ENCODE measurements at regions not wholly inside any gene's neighbourhood (a gene's known extent, or its start where the extent isn't known, plus 50 kb on each side); places are given as distances from the start of the nearest gene placed in this dataset.
"Not testable (repeated sequence)": the region's sequence is repeated elsewhere in the genome, so short reads cannot be mapped to it uniquely, and the experiment has no call there.

DNA sequence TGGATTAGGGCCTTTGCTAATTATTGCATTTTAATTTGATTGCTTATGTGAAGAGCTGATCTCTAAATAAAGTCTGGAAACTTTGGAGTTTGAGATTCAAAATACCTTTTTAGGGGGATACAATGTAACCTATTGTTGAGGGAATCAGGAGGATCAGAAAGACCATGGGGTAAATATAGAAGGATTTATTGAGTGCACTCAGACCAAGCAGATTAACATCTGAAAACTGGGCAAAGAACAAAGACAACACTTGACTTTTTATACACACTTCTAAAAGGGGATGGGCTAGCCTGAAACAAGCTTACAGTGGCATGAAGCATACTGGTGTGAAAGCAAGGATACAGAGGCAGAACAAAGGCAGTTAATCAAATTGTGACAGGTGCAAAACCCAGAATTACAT, 174.3 kb downstream of the MRPS30 start:
- intact Hi-C loops (cut with DNase I), result no loop called here
- H3K4me1 ChIP-seq, result no peaks in the 10 kb centered on the region
- no peak overlapping the region for H3K27ac ChIP-seq
- H3K9me3 ChIP-seq, result no peaks in the 10 kb centered on the region
- no peak overlapping the region for H3K4me3 ChIP-seq
- ATAC-seq, result no peak
- H3K27me3 ChIP-seq, result no peaks in the 10 kb centered on the region
- no peaks in the 10 kb centered on the region for H3K36me3 ChIP-seq
- TF ChIP-seq, protein P1, sequence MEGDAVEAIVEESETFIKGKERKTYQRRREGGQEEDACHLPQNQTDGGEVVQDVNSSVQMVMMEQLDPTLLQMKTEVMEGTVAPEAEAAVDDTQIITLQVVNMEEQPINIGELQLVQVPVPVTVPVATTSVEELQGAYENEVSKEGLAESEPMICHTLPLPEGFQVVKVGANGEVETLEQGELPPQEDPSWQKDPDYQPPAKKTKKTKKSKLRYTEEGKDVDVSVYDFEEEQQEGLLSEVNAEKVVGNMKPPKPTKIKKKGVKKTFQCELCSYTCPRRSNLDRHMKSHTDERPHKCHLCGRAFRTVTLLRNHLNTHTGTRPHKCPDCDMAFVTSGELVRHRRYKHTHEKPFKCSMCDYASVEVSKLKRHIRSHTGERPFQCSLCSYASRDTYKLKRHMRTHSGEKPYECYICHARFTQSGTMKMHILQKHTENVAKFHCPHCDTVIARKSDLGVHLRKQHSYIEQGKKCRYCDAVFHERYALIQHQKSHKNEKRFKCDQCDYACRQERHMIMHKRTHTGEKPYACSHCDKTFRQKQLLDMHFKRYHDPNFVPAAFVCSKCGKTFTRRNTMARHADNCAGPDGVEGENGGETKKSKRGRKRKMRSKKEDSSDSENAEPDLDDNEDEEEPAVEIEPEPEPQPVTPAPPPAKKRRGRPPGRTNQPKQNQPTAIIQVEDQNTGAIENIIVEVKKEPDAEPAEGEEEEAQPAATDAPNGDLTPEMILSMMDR (IDR thresholded peaks at IDR 0.05), result no peak
- TF ChIP-seq POLR2A (IDR thresholded peaks at IDR 0.05), result no peak
- DNase-seq, result no peak

DNA sequence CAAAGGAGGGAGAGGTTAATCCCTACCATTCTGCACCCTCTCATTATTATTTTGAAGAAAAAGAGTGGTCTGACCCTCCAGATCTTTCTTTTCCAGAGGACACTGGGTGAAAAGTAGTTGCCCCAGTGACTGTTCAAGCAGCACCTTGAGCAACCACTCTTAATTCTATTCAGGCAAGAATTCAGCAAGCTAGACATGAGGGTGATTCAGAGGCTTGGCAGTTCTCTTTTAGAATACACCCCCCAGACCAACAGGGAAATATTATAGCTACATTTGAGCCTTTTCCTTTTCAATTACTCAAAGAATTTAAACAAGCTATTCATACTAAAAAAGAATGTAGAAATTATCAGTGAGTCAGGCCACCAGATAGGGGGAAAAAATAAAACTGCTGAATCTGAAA, 178.3 kb downstream of the MRPS30 start:
- H3K27me3 ChIP-seq, result no peaks in the 10 kb centered on the region
- intact Hi-C loops (cut with DNase I), result no loop called here
- H3K27ac ChIP-seq, result no peak overlapping the region
- DNase-seq (no peak), ATAC-seq (no peak)
- H3K9me3 ChIP-seq, result no peaks in the 10 kb centered on the region
- H3K4me3 ChIP-seq, result no peak overlapping the region
- H3K36me3 ChIP-seq, result no peaks in the 10 kb centered on the region
- TF ChIP-seq POLR2A (IDR thresholded peaks at IDR 0.05), result no peak
- TF ChIP-seq, protein P1 (IDR thresholded peaks at IDR 0.05), result no peak
- H3K4me1 ChIP-seq, result no peaks in the 10 kb centered on the region

DNA sequence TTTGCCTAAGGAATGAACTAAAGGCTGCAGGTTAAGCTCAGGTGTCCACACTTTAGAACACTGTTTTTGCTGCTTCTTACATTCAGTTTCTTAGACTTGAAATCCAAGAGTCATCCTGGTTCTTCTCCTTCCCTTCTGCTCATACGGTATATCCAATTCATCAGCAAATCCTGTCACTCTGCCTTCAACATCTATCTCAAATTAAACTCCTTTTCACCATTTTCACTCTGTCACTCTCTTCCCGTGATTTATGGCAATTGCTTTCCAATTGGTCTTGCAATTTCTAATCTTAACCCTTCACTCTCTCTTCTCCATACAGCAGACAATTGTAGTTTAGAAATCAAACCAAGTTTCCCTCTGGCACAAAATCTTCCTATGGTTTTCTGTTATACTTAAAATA, 182.9 kb downstream of the MRPS30 start:
- no peak overlapping the region for H3K27ac ChIP-seq
- intact Hi-C loops (cut with DNase I), result no loop called here
- no peaks in the 10 kb centered on the region for H3K27me3 ChIP-seq
- DNase-seq, result no peak
- 47% methylated on average over 2 of the region's 2 CpGs for WGBS (ENCODE audit: insufficient coverage, low coverage, low lambda C conversion rate, missing lambda C conversion rate)
- H3K4me3 ChIP-seq, result no peak overlapping the region
- no peaks in the 10 kb centered on the region for H3K4me1 ChIP-seq
- H3K36me3 ChIP-seq, result no peaks in the 10 kb centered on the region
- TF ChIP-seq POLR2A (IDR thresholded peaks at IDR 0.05), result no peak
- TF ChIP-seq, protein P1 (IDR thresholded peaks at IDR 0.05), result no peak
- no peaks in the 10 kb centered on the region for H3K9me3 ChIP-seq
- ATAC-seq, result no peak

DNA sequence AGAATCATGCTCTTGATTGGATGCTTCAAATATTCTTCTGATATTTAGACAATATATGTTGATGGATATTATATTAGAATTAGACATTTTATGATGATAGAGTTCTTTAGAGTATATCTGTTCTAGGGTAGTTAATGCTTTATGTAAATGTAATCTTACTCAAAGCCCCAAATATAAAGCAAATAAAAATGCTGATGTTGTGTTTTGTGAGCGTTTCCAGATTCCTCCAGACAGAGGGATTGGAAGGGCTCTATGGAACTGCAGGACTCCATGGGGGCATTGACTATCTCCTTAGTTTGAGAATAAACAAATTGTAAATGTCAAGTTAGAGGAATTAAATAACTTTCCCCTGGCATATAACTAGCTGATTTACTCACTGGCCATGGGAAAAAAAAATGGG, 184.5 kb downstream of the MRPS30 start:
- TF ChIP-seq, protein P1 (IDR thresholded peaks at IDR 0.05), result no peak
- TF ChIP-seq POLR2A (IDR thresholded peaks at IDR 0.05), result no peak
- 28% methylated on average over 1 of the region's 1 CpG for WGBS (ENCODE audit: insufficient coverage, low coverage, low lambda C conversion rate, missing lambda C conversion rate)
- no peak overlapping the region for H3K4me3 ChIP-seq
- no peak overlapping the region for H3K27ac ChIP-seq
- intact Hi-C loops (cut with DNase I), result no loop called here
- no peaks in the 10 kb centered on the region for H3K4me1 ChIP-seq
- ATAC-seq, result no peak
- DNase-seq, result no peak
- no peaks in the 10 kb centered on the region for H3K36me3 ChIP-seq
- H3K27me3 ChIP-seq, result no peaks in the 10 kb centered on the region
- no peaks in the 10 kb centered on the region for H3K9me3 ChIP-seq

DNA sequence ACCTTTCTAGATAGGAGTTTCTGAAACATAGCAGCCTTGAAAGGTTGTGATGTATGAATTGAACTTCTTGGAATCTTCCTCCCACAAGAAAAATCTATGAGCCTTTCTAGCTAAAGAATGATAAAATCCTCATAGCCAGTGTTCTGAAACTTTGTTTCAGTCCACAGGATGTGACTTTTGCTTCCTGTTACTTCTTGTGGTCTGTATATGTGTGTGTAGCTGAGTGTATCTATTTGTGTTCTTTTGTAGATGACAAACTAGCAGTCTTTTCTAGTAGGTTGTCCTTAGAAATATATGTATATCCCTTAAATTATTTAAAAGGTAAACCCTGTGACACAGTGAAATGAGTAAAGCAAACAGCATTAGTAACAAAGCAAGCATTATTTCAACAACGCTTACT, 188.8 kb downstream of the MRPS30 start:
- ATAC-seq (no peak), DNase-seq (no peak)
- WGBS (ENCODE audit: insufficient coverage, low coverage, low lambda C conversion rate, missing lambda C conversion rate), result 86% methylated on average over 1 of the region's 1 CpG
- H3K4me1 ChIP-seq, result no peaks in the 10 kb centered on the region
- no peaks in the 10 kb centered on the region for H3K9me3 ChIP-seq
- no peaks in the 10 kb centered on the region for H3K36me3 ChIP-seq
- no peaks in the 10 kb centered on the region for H3K27me3 ChIP-seq
- H3K4me3 ChIP-seq, result no peak overlapping the region
- no peak overlapping the region for H3K27ac ChIP-seq
- intact Hi-C loops (cut with DNase I), result no loop called here
- TF ChIP-seq, protein P1 (IDR thresholded peaks at IDR 0.05), result no peak
- TF ChIP-seq POLR2A (IDR thresholded peaks at IDR 0.05), result no peak

DNA sequence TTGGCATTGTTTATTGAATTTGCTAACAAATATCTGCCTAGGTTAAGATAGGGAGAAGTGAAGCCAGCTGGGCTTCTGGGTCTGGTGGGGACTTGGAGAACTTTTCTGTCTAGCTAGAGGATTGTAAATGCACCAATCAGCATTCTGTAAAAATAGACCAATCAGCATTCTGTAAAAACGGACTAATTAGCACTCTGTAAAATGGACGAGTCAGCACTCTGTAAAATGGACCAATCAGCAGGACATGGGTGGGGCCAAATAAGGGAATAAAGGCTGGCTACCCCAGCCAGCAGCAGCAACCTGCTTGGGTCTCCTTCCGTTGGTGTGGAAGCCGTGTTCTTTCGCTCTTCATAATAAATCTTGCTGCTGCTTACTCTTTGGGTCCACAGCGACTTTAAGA, 198.4 kb downstream of the MRPS30 start:
- H3K27ac ChIP-seq; DNase-seq; H3K27me3 ChIP-seq; intact Hi-C loops (cut with DNase I); H3K4me1 ChIP-seq; H3K4me3 ChIP-seq; H3K9me3 ChIP-seq; ATAC-seq; H3K36me3 ChIP-seq: not testable (repeated sequence)
- 24% methylated on average over 4 of the region's 6 CpGs for WGBS (ENCODE audit: insufficient coverage, low coverage, low lambda C conversion rate, missing lambda C conversion rate)
